IMR-90 (cell line): ENCODE measurements at regions not wholly inside any gene's neighbourhood (a gene's known extent, or its start where the extent isn't known, plus 50 kb on each side); places are given as distances from the start of the nearest gene placed in this dataset.

Experiments
- ATAC-seq: fragments of 200-7000 bp; cut with Tn5 transposase; 2 replicates; pipeline ENCODE4 v1.9.1; 2020; ENCODE audit warnings: low read depth, mild to moderate bottlenecking, moderate library complexity
- BruUV-seq: library from RNA; stranded (reverse); fragments of 400-500 nt; replicated peaks from 2 replicates; lab custom pipeline; 2021; lab: Mats Ljungman, UMichigan
- CTCF ChIA-PET: fragments of 300-600 bp; formaldehyde crosslinking; extraction: SDS; loops from one replicate; lab custom pipeline; 2021; ENCODE audit warnings: antibody characterized with exemption; lab: Yijun Ruan, JAX
- POLR2A ChIA-PET: fragments of 300-600 bp; sonication (Branson Sonifier 250); formaldehyde crosslinking; loops from one replicate; lab custom pipeline; 2022; ENCODE audit warnings: antibody characterized with exemption; ENCODE audit not compliant: unreplicated experiment; lab: Charles Lee
- DNase-seq: peaks from one replicate; pipeline ENCODE4 v3.0.0; 2013
- H2AFZ ChIP-seq: replicated peaks from 2 replicates; pipeline ENCODE3; 2013; ENCODE audit warnings: low read length, mild to moderate bottlenecking; ENCODE audit not compliant: poor library complexity
- H2AK5ac ChIP-seq: 2 replicates; pipeline ENCODE4 v1.6.1; 2013; ENCODE audit warnings: low read depth, low read length, inconsistent platforms
- H2AK9ac ChIP-seq: replicated peaks from 2 replicates; pipeline ENCODE3; 2013; ENCODE audit warnings: mild to moderate bottlenecking, low read depth, low read length, moderate library complexity; ENCODE audit not compliant: poor library complexity
- H2BK120ac ChIP-seq: 2 replicates; pipeline ENCODE4 v1.6.1; 2013; ENCODE audit warnings: low read depth, low read length, inconsistent platforms
- H2BK15ac ChIP-seq: 3 replicates; pipeline ENCODE4 v1.6.1; 2013; ENCODE audit warnings: low read depth, low read length, inconsistent platforms
- H2BK20ac ChIP-seq: 2 replicates; pipeline ENCODE4 v1.6.1; 2013; ENCODE audit warnings: low read depth, mild to moderate bottlenecking, inconsistent platforms, low read length, moderate library complexity
- H2BK5ac ChIP-seq: 2 replicates; pipeline ENCODE4 v1.6.1; 2013; ENCODE audit warnings: mild to moderate bottlenecking, low read depth, low read length, inconsistent platforms; ENCODE audit not compliant: poor library complexity, severe bottlenecking
- H3K14ac ChIP-seq: replicated peaks from 2 replicates; pipeline ENCODE4 v1.6.1; 2013; ENCODE audit warnings: low read depth, low read length, inconsistent platforms
- H3K18ac ChIP-seq: 2 replicates; pipeline ENCODE4 v1.6.1; 2013; ENCODE audit warnings: low read depth, low read length, control low read depth
- H3K23ac ChIP-seq: 2 replicates; pipeline ENCODE4 v1.6.1; 2013; ENCODE audit warnings: low read depth, low read length, inconsistent platforms
- H3K27ac ChIP-seq: 2 replicates; pipeline ENCODE4 v1.5.1; 2013; ENCODE audit warnings: mild to moderate bottlenecking, control low read depth, low read length; ENCODE audit not compliant: insufficient read depth
- H3K27me3 ChIP-seq: 2 replicates; pipeline ENCODE4 v1.6.1; 2013; ENCODE audit warnings: low read length; ENCODE audit not compliant: control insufficient read depth, insufficient read depth
- H3K36me3 ChIP-seq: 2 replicates; pipeline ENCODE4 v1.6.1; 2013; ENCODE audit warnings: low read length, mixed read lengths; ENCODE audit not compliant: control insufficient read depth, insufficient read depth
- H3K4ac ChIP-seq: 2 replicates; pipeline ENCODE4 v1.6.1; 2013; ENCODE audit warnings: low read depth, low read length, inconsistent platforms
- H3K4me1 ChIP-seq: 2 replicates; pipeline ENCODE4 v1.6.1; 2013; ENCODE audit warnings: low read length, mixed read lengths; ENCODE audit not compliant: control insufficient read depth, insufficient read depth
- H3K4me2 ChIP-seq: 2 replicates; pipeline ENCODE4 v1.6.1; 2013; ENCODE audit warnings: low read depth, mild to moderate bottlenecking, control low read depth, low read length, moderate library complexity
- H3K4me3 ChIP-seq: 2 replicates; pipeline ENCODE4 v1.5.1; 2013; ENCODE audit warnings: low read depth, mild to moderate bottlenecking, control low read depth, low read length, moderate library complexity; ENCODE audit not compliant: insufficient read depth
- H3K56ac ChIP-seq: 2 replicates; pipeline ENCODE4 v1.6.1; 2013; ENCODE audit warnings: low read length, inconsistent platforms; ENCODE audit not compliant: insufficient read depth; ENCODE audit errors: extremely low read depth
- H3K79me1 ChIP-seq, 2 experiments: 2 replicates each; pipeline ENCODE4 v1.6.1; 2013; ENCODE audit warnings: low read length in 2 of 2, inconsistent platforms in 1 of 2, low read depth in 1 of 2
- H3K9ac ChIP-seq: 2 replicates; pipeline ENCODE4 v1.6.1; 2013; ENCODE audit warnings: low read depth, low read length, control low read depth
- H3K9me1 ChIP-seq: 2 replicates; pipeline ENCODE4 v1.6.1; 2013; ENCODE audit warnings: low read length, inconsistent platforms; ENCODE audit not compliant: insufficient read depth
- H3K9me3 ChIP-seq: 2 replicates; pipeline ENCODE4 v1.6.1; 2013; ENCODE audit warnings: low read length; ENCODE audit not compliant: control insufficient read depth, insufficient read depth
- H4K20me1 ChIP-seq: 2 replicates; pipeline ENCODE4 v1.6.1; 2013; ENCODE audit warnings: low read length, inconsistent platforms; ENCODE audit not compliant: insufficient read depth
- H4K5ac ChIP-seq: 2 replicates; pipeline ENCODE4 v1.6.1; 2013; ENCODE audit warnings: mild to moderate bottlenecking, low read depth, low read length, control low read depth
- H4K8ac ChIP-seq, 2 experiments: 2 replicates each; pipeline ENCODE4 v1.6.1; 2013; ENCODE audit warnings: low read depth in 2 of 2, low read length in 2 of 2, control low read depth in 1 of 2, inconsistent platforms in 1 of 2
- H4K91ac ChIP-seq: 2 replicates; pipeline ENCODE4 v1.6.1; 2013; ENCODE audit warnings: low read depth, low read length, inconsistent platforms; ENCODE audit not compliant: insufficient read depth
- BHLHE40 ChIP-seq: fragments of 150-350 bp; IDR thresholded peaks from 2 replicates; pipeline ENCODE4 v1.6.1; 2016; ENCODE audit warnings: mild to moderate bottlenecking, low read depth, low read length
- CEBPB ChIP-seq: IDR thresholded peaks from 2 replicates; pipeline ENCODE4 v1.6.1; 2012; ENCODE audit warnings: low read depth, low read length, improper control_type of control experiment
- CHD1 ChIP-seq: IDR thresholded peaks from 2 replicates; pipeline ENCODE4 v1.6.1; 2012; ENCODE audit warnings: low read depth, low read length, improper control_type of control experiment
- FOS ChIP-seq: fragments of 150-350 bp; IDR thresholded peaks from 2 replicates; pipeline ENCODE4 v1.6.1; 2016; ENCODE audit warnings: low read depth, low read length
- MAFK ChIP-seq: IDR thresholded peaks from 2 replicates; pipeline ENCODE4 v1.6.1; 2012; ENCODE audit warnings: low read depth, low read length, improper control_type of control experiment
- MAZ ChIP-seq: IDR thresholded peaks from 2 replicates; pipeline ENCODE4 v1.6.1; 2012; ENCODE audit warnings: low read depth, mild to moderate bottlenecking, low read length, improper control_type of control experiment, moderate library complexity, borderline replicate concordance
- MXI1 ChIP-seq: IDR thresholded peaks from 2 replicates; pipeline ENCODE4 v1.6.1; 2012; ENCODE audit warnings: low read depth, mild to moderate bottlenecking, low read length, moderate library complexity, borderline replicate concordance
- POLR2A ChIP-seq: IDR thresholded peaks from 2 replicates; pipeline ENCODE4 v1.6.1; 2012; ENCODE audit warnings: mild to moderate bottlenecking, low read depth, low read length
- RAD21 ChIP-seq: IDR thresholded peaks from 2 replicates; pipeline ENCODE4 v1.6.1; 2012; ENCODE audit warnings: low read length, improper control_type of control experiment
- RCOR1 ChIP-seq: IDR thresholded peaks from 2 replicates; pipeline ENCODE4 v1.6.1; 2012; ENCODE audit warnings: mild to moderate bottlenecking, low read length, improper control_type of control experiment; ENCODE audit not compliant: insufficient replicate concordance
- RFX5 ChIP-seq: IDR thresholded peaks from 2 replicates; pipeline ENCODE4 v1.8.0; 2012; ENCODE audit warnings: low read depth, mild to moderate bottlenecking, low read length, moderate library complexity
- WGBS, 2 experiments: methylation state at CpG; one replicate each; pipeline versions ENCODE4 v1.1.5 to v1.1.7; 2013; ENCODE audit warnings: missing lambda C conversion rate in 2 of 2; ENCODE audit not compliant: insufficient read length in 1 of 2; ENCODE audit errors: extremely low coverage in 2 of 2; 5-methylcytosine and 5-hydroxymethylcytosine counted together
- dilution Hi-C: fragments of 300-500 bp; cut with HindIII; formaldehyde crosslinking; loops from one replicate; pipeline ENCODE4 v1.14.3; 2018; ENCODE audit warnings: low sequenced_read_pairs; ENCODE audit not compliant: unreplicated experiment
- in situ Hi-C: fragments of 300-500 bp; cut with MboI; formaldehyde crosslinking; loops from 3 replicates; pipeline ENCODE4 v1.14.3; 2019; ENCODE audit warnings: low sequenced_read_pairs, inconsistent platforms, mixed read lengths
- intact Hi-C: fragments of 100-400 bp; cut with micrococcal nuclease; formaldehyde crosslinking; loops from 2 replicates; pipeline ENCODE4 v1.10.0; 2022
- TF ChIP-seq, protein P1 (sequence below): fragments of 150-350 bp; IDR thresholded peaks from 2 replicates; pipeline ENCODE4 v1.6.1; 2016; ENCODE audit warnings: low read depth, mild to moderate bottlenecking, low read length, moderate library complexity, borderline replicate concordance
- TF ChIP-seq, protein P2 (sequence below): conservative IDR thresholded peaks from 2 replicates; pipeline ENCODE4 v1.5.1; 2012; ENCODE audit warnings: mild to moderate bottlenecking, low read depth, low read length, improper control_type of control experiment
- TF ChIP-seq, protein P3 (sequence below): fragments of 150-350 bp; IDR thresholded peaks from 2 replicates; pipeline ENCODE4 v1.6.1; 2017; ENCODE audit warnings: mild to moderate bottlenecking, antibody characterized with exemption, low read length, low read depth

- Histone ChIP-seq H3K18ac (no peak overlapping the region), H2AK9ac (no peak overlapping the region), H3K27me3 (no peaks in the 10 kb centered on the region), H4K91ac (no peak overlapping the region), H4K20me1 (no peaks in the 10 kb centered on the region), H2BK120ac (no peak overlapping the region), H3K9ac (no peak overlapping the region), H3K4me3 (no peak overlapping the region), H3K23ac (no peak overlapping the region), H2AK5ac (no peak overlapping the region), H2AFZ (no peak overlapping the region), H2BK5ac (no peak overlapping the region), H3K36me3 (no peaks in the 10 kb centered on the region), H4K8ac (no peak overlapping the region), H3K27ac (no peak overlapping the region), H4K5ac (no peak overlapping the region), H3K56ac (no peak overlapping the region), H2BK15ac (no peak overlapping the region), H2BK20ac (no peak overlapping the region), H3K79me1 (no peaks in the 10 kb centered on the region), H3K4ac (no peak overlapping the region), H3K9me1 (no peaks in the 10 kb centered on the region), H3K4me2 (no peak overlapping the region), H3K9me3 (no peaks in the 10 kb centered on the region), H3K4me1 (peaks cover 2% of the 10 kb centered on the region; the same call in 1 of the 2 replicates), H3K14ac (no peak overlapping the region)
- CTCF ChIA-PET = no interaction called here
- ATAC-seq = no peak
- no peak for DNase-seq
- TF ChIP-seq MAFK (no peak), CEBPB (no peak), MXI1 (no peak), RFX5 (no peak), CHD1 (no peak), POLR2A (no peak), FOS (no peak), MAZ (no peak), RCOR1 (no peak), RAD21 (no peak), BHLHE40 (no peak)
- TF ChIP-seq, protein P1, sequence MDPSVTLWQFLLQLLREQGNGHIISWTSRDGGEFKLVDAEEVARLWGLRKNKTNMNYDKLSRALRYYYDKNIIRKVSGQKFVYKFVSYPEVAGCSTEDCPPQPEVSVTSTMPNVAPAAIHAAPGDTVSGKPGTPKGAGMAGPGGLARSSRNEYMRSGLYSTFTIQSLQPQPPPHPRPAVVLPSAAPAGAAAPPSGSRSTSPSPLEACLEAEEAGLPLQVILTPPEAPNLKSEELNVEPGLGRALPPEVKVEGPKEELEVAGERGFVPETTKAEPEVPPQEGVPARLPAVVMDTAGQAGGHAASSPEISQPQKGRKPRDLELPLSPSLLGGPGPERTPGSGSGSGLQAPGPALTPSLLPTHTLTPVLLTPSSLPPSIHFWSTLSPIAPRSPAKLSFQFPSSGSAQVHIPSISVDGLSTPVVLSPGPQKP = no peak
- TF ChIP-seq, protein P2, sequence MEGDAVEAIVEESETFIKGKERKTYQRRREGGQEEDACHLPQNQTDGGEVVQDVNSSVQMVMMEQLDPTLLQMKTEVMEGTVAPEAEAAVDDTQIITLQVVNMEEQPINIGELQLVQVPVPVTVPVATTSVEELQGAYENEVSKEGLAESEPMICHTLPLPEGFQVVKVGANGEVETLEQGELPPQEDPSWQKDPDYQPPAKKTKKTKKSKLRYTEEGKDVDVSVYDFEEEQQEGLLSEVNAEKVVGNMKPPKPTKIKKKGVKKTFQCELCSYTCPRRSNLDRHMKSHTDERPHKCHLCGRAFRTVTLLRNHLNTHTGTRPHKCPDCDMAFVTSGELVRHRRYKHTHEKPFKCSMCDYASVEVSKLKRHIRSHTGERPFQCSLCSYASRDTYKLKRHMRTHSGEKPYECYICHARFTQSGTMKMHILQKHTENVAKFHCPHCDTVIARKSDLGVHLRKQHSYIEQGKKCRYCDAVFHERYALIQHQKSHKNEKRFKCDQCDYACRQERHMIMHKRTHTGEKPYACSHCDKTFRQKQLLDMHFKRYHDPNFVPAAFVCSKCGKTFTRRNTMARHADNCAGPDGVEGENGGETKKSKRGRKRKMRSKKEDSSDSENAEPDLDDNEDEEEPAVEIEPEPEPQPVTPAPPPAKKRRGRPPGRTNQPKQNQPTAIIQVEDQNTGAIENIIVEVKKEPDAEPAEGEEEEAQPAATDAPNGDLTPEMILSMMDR = no peak
- TF ChIP-seq, protein P3, sequence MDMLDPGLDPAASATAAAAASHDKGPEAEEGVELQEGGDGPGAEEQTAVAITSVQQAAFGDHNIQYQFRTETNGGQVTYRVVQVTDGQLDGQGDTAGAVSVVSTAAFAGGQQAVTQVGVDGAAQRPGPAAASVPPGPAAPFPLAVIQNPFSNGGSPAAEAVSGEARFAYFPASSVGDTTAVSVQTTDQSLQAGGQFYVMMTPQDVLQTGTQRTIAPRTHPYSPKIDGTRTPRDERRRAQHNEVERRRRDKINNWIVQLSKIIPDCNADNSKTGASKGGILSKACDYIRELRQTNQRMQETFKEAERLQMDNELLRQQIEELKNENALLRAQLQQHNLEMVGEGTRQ = no peak
- in situ Hi-C loops = no loop called here
- intact Hi-C loops = no loop called here
- POLR2A ChIA-PET = no interaction called here
- no TSS peak for BruUV-seq
- WGBS, 2 experiments = 67% methylated on average over 1 of the region's 6 CpGs; no CpG with 5 or more reads in 1 of the 2 experiments
- dilution Hi-C loops = no loop called here
Observed at GRCh38 chr2:6783238-6783614, 82.5 kb downstream of the CMPK2 start.
